Colonic mucosa (tissue), 4 donors: ENCODE measurements at regions not wholly inside any gene's neighbourhood (a gene's known extent, or its start where the extent isn't known, plus 50 kb on each side); places are given as distances from the start of the nearest gene placed in this dataset.

Experiments
- DNase-seq: peaks from one replicate; pipeline ENCODE4 v3.0.0-alpha.2; 2020
- H3K27ac ChIP-seq: fragments of 200-600 bp; one replicate; pipeline ENCODE4 v1.8.0; 2021
- H3K27me3 ChIP-seq: fragments of 200-600 bp; one replicate; pipeline ENCODE4 v1.8.0; 2021
- H3K36me3 ChIP-seq: fragments of 200-600 bp; one replicate; pipeline ENCODE4 v1.8.0; 2021
- H3K4me1 ChIP-seq: fragments of 200-600 bp; one replicate; pipeline ENCODE4 v1.8.0; 2021; ENCODE audit warnings: mild to moderate bottlenecking
- H3K4me3 ChIP-seq: fragments of 200-600 bp; one replicate; pipeline ENCODE4 v1.8.0; 2021
- H3K9ac ChIP-seq, 2 donors: one replicate each; pipeline ENCODE4 v1.7.0; 2013; ENCODE audit warnings: control low read depth in 2 of 2, low read depth in 2 of 2, low read length in 2 of 2
- H3K9me3 ChIP-seq: fragments of 200-600 bp; one replicate; pipeline ENCODE4 v1.8.0; 2021
- intact Hi-C: fragments of 100-400 bp; cut with DNase I; formaldehyde crosslinking; loops from one replicate; pipeline ENCODE4 v1.14.1; 2022
- TF ChIP-seq, protein P1 (sequence below): fragments of 200-600 bp; IDR thresholded peaks from one replicate; pipeline ENCODE4 v1.8.0; 2022; ENCODE audit warnings: antibody characterized with exemption, mild to moderate bottlenecking
- donor health status: healthy.
- donor health status: DM: no; HTN: no; CAD: no.
- donor health status: DM: no; HTN: no; CAD: no.

DNA sequence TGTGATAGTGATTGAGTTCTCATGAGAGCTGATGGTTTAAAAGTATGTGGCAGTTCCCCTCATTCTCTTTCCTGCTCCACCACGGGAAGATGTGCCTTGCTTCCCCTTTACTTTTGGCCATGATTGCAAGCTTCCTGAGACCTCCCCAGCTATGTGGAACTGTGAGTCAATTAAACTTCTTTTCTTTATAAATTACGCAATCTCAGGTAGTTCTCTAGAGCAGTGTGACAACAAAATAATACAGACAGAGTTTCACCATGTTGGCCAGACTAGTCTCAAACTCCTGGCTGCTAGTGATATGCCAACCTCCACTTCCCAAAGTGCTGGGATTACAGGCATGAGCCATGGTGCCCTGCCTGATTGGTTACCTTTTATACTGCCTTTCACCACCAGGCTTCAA is 755.2 kb downstream of the METTL15 start:
- H3K9me3 ChIP-seq, result no peaks in the 10 kb centered on the region
- TF ChIP-seq, protein P1, sequence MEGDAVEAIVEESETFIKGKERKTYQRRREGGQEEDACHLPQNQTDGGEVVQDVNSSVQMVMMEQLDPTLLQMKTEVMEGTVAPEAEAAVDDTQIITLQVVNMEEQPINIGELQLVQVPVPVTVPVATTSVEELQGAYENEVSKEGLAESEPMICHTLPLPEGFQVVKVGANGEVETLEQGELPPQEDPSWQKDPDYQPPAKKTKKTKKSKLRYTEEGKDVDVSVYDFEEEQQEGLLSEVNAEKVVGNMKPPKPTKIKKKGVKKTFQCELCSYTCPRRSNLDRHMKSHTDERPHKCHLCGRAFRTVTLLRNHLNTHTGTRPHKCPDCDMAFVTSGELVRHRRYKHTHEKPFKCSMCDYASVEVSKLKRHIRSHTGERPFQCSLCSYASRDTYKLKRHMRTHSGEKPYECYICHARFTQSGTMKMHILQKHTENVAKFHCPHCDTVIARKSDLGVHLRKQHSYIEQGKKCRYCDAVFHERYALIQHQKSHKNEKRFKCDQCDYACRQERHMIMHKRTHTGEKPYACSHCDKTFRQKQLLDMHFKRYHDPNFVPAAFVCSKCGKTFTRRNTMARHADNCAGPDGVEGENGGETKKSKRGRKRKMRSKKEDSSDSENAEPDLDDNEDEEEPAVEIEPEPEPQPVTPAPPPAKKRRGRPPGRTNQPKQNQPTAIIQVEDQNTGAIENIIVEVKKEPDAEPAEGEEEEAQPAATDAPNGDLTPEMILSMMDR, result no peak
- no peak for DNase-seq
- no peaks in the 10 kb centered on the region for H3K36me3 ChIP-seq
- no peak overlapping the region for H3K4me3 ChIP-seq
- H3K9ac ChIP-seq, result no peak overlapping the region
- intact Hi-C loops, result no loop called here
- no peak overlapping the region for H3K27ac ChIP-seq
- H3K27me3 ChIP-seq, result no peaks in the 10 kb centered on the region
- H3K4me1 ChIP-seq, result no peaks in the 10 kb centered on the region

DNA sequence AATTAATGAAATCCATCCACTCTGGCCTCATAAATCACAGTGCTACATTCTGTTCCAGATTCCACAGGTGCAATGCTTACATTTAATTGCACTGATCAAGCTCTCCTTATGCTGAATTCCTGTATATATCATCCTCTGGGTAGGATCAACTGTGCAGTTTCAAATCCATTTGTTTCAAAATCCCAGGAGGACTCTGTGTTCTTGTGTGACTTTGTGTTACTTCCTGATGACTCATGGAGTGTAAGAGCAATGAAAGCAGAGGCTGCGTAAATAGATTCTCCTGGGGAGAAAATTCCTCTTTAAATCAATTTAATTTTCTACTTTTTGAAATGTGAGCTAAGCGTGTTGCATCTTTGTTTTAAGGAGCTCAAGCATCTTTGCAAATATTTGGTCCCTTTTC is 752.7 kb downstream of the METTL15 start:
- intact Hi-C loops, result no loop called here
- Histone ChIP-seq H3K9ac (no peak overlapping the region), H3K27ac (no peak overlapping the region), H3K27me3 (no peaks in the 10 kb centered on the region), H3K36me3 (no peaks in the 10 kb centered on the region), H3K9me3 (no peaks in the 10 kb centered on the region), H3K4me1 (no peaks in the 10 kb centered on the region), H3K4me3 (no peak overlapping the region)
- no peak for DNase-seq
- TF ChIP-seq, protein P1, result no peak

DNA sequence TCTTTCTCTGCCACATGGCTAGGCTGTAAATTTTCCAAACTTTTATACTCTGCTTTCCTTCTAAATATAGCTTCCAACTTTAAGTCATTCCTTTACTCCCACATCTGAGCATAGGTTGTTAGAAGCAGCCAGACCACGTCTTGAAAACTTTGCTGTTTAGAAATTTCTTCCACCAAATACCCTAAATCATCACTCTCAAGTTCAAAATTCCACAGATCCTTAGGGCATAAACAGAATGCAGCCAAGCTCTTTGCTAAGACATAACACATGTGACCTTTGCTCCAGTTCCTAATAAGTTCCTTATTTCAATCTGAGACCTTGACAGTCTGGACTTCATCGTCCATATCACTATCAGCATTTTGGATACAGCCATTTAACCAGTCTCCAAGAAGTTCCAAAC is 749.9 kb downstream of the METTL15 start:
- no peaks in the 10 kb centered on the region for H3K4me1 ChIP-seq
- intact Hi-C loops, result no loop called here
- H3K27ac ChIP-seq, result no peak overlapping the region
- H3K4me3 ChIP-seq, result no peak overlapping the region
- no peak for DNase-seq
- no peaks in the 10 kb centered on the region for H3K9me3 ChIP-seq
- no peak overlapping the region for H3K9ac ChIP-seq
- no peaks in the 10 kb centered on the region for H3K27me3 ChIP-seq
- TF ChIP-seq, protein P1, result no peak
- H3K36me3 ChIP-seq, result no peaks in the 10 kb centered on the region

DNA sequence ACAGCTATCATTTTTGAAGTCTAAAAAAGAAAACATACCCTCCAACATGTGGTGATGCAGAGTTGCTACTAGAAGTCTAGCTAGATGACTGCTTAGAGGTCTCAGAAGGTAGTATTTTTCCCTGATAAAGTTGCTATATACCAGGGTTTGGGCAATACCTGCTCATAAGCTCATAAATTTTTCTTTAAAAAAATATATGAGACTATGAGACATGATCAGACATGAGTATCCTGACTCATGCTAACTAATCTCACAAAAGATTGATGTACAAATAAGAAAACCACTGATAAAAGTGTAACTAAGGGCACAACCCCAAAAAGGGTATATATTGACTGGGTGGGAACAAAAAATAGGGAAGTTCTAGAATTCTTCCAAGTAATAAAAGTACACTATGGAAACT is 740.9 kb downstream of the METTL15 start:
- no peak for DNase-seq
- Histone ChIP-seq H3K9me3 (no peaks in the 10 kb centered on the region), H3K4me3 (no peak overlapping the region), H3K27me3 (no peaks in the 10 kb centered on the region), H3K4me1 (no peaks in the 10 kb centered on the region), H3K27ac (no peak overlapping the region), H3K36me3 (no peaks in the 10 kb centered on the region), H3K9ac (no peak overlapping the region)
- TF ChIP-seq, protein P1, result no peak
- intact Hi-C loops, result no loop called here

DNA sequence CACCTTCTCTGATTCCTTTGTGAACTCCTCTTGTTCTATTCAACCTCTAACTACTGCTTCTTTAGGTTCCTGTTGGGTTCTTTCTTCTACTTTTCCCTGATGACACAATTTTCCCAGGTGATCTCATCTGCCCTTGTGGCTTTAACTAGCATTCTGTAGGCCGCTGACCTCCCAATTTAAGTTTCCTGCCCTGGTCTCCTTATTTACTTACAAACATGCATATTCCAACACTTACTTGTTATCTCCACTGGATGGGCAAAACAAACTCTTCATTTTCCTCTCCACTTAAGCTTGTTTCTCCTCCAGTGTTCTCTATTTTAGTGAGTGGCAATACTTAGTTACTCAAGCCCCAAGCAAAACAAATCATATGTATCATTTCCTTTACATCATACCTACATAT is 734.5 kb downstream of the METTL15 start:
- Histone ChIP-seq H3K4me1 (no peaks in the 10 kb centered on the region), H3K4me3 (no peak overlapping the region), H3K36me3 (no peaks in the 10 kb centered on the region), H3K27me3 (no peaks in the 10 kb centered on the region), H3K9ac (no peak overlapping the region), H3K27ac (no peak overlapping the region), H3K9me3 (no peaks in the 10 kb centered on the region)
- DNase-seq, result no peak
- TF ChIP-seq, protein P1, result no peak
- intact Hi-C loops, result no loop called here

DNA sequence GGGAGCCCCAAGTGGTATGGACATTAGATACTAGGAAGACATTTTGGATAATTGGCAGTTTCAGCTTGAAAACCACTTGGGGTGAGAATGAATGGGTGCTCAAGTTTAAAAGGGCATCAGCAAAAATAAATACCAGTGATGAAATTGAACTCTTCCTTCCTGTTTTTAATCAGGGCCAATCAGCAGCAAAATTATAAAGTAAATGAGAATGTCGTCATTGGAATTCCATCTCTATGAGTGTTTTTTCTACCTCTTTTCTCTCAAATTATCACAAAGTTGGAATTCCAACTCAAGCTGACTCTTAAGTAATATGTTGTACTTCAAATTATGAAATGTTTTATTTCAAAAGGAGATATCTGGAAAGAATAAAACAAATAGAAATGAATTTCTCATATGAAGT is 730.6 kb downstream of the METTL15 start:
- no peaks in the 10 kb centered on the region for H3K9me3 ChIP-seq

More for the DNA sequence above, 730.6 kb downstream of the METTL15 start:
- H3K9ac ChIP-seq, result no peak overlapping the region
- H3K27ac ChIP-seq, result no peak overlapping the region
- no peaks in the 10 kb centered on the region for H3K4me1 ChIP-seq
- intact Hi-C loops, result no loop called here
- DNase-seq, result no peak
- TF ChIP-seq, protein P1, result no peak
- H3K4me3 ChIP-seq, result no peak overlapping the region
- no peaks in the 10 kb centered on the region for H3K27me3 ChIP-seq
- H3K36me3 ChIP-seq, result no peaks in the 10 kb centered on the region
